OCI-LY3 (cell line): ENCODE measurements at regions not wholly inside any gene's neighbourhood (a gene's known extent, or its start where the extent isn't known, plus 50 kb on each side); places are given as distances from the start of the nearest gene placed in this dataset.
A peak's percentile ranks its signal among the peaks of the same experiment; 100 is the strongest.

ENCODE experiments used
- H2AFZ ChIP-seq: fragments of 200-600, 300-600 bp; shearing (Covaris generic); 2 replicates; pipeline ENCODE4 v1.6.0; 2014; ENCODE audit warnings: antibody characterized with exemption, low read depth, low read length
- H3K27ac ChIP-seq: fragments of 200-600, 300-600 bp; sonication (generic); 2 replicates; pipeline ENCODE4 v1.5.1; 2014; ENCODE audit warnings: mild to moderate bottlenecking, low read length, moderate library complexity, mixed read lengths
- H3K27me3 ChIP-seq: fragments of 200-600, 300-600 bp; sonication (generic); 2 replicates; pipeline ENCODE4 v1.6.1; 2014; ENCODE audit warnings: low read depth, low read length, mixed read lengths
- H3K36me3 ChIP-seq: fragments of 200-600, 300-600 bp; sonication (generic); replicated peaks from 2 replicates; pipeline ENCODE3; 2014; ENCODE audit warnings: low read depth, low read length, mixed read lengths
- H3K4me1 ChIP-seq: fragments of 300-600, 200-600 bp; sonication (generic); 2 replicates; pipeline ENCODE4 v1.6.1; 2014; ENCODE audit warnings: low read length, mixed read lengths
- H3K4me2 ChIP-seq: fragments of 200-600, 300-600 bp; sonication (generic); 2 replicates; pipeline ENCODE4 v1.6.1; 2014; ENCODE audit warnings: low read length, mixed read lengths
- H3K4me3 ChIP-seq: fragments of 300-600, 200-600 bp; sonication (generic); 2 replicates; pipeline ENCODE4 v1.5.1; 2014; ENCODE audit warnings: antibody characterized with exemption, mild to moderate bottlenecking, low read length, moderate library complexity
- H3K79me2 ChIP-seq: fragments of 300-600, 200-600 bp; shearing (Covaris generic); 2 replicates; pipeline ENCODE4 v1.6.1; 2014; ENCODE audit warnings: mild to moderate bottlenecking, low read length, mixed read lengths
- H3K9ac ChIP-seq: fragments of 300-600, 200-600 bp; shearing (Covaris generic); 2 replicates; pipeline ENCODE4 v1.6.0; 2014; ENCODE audit warnings: mild to moderate bottlenecking, low read length, moderate library complexity
- H3K9me3 ChIP-seq: fragments of 200-600, 300-600 bp; shearing (Covaris generic); 2 replicates; pipeline ENCODE4 v1.6.1; 2014; ENCODE audit warnings: low read length, mixed read lengths; ENCODE audit not compliant: insufficient read depth
- H4K20me1 ChIP-seq: fragments of 200-600, 300-600 bp; sonication (generic); 2 replicates; pipeline ENCODE4 v1.6.1; 2016; ENCODE audit warnings: low read length, mixed read lengths; ENCODE audit not compliant: insufficient read depth
- EZH2phosphoT487 ChIP-seq: fragments of 200-600 bp; shearing (Covaris generic); IDR thresholded peaks from 2 replicates; pipeline ENCODE4 v1.6.1; 2018; ENCODE audit warnings: antibody characterized with exemption, mixed run types, low read depth
- TF ChIP-seq, protein P1 (sequence below): fragments of 200-600, 300-600 bp; sonication (generic); IDR thresholded peaks from 2 replicates; pipeline ENCODE4 v1.5.1; 2014; ENCODE audit warnings: antibody characterized with exemption, low read length, low read depth

DNA sequence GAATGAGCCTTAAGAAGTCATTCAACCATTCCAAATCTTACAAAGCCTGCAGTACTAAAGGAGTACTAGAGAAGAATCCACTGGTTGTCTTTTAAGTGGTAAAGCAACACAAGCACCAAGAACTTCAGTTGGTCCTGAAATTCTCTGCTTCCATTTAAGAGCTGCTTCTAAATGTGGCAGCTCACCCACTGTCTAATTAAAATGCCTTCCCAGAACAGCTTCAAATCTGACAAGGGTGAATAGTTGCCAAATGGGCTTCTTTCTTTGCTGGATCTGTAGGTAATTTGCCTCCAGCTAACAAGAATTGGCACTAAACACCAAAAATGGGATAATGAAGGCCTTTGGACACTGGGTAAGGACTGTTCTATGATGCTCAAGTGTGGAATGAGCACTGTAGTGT, 72.2 kb upstream of the NAP1L1 start:
- no peaks in the 10 kb centered on the region for H4K20me1 ChIP-seq

DNA sequence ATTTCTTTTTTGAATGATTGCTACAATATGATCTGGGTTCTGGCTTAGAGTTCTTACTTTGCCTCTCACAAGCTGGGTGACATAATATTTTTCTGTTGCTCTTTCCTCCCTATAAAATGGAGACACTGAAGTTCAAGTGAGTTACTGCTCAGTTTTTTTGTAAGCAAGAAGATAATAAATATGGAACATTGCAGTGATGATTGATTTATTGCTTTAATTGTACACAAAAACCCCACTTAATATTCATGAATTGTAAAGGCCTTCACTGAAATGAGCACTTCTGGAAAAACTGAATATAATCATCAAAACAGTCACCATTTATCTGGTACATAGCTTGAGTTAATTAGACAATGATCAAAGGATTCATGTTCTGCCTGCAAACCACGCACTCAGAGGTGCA, 71.8 kb upstream of the NAP1L1 start:
- Histone ChIP-seq H3K4me1 (peaks cover 47% of the 10 kb centered on the region), H3K27ac (no peak overlapping the region), H3K9me3 (peaks cover 4% of the 10 kb centered on the region), H3K36me3 (no peaks in the 10 kb centered on the region), H4K20me1 (no peaks in the 10 kb centered on the region), H3K79me2 (no peaks in the 10 kb centered on the region), H2AFZ (no peak overlapping the region), H3K9ac (no peak overlapping the region), H3K27me3 (no peaks in the 10 kb centered on the region), H3K4me2 (no peak overlapping the region), H3K4me3 (no peak overlapping the region)
- TF ChIP-seq EZH2phosphoT487 = no peak
- TF ChIP-seq, protein P1, sequence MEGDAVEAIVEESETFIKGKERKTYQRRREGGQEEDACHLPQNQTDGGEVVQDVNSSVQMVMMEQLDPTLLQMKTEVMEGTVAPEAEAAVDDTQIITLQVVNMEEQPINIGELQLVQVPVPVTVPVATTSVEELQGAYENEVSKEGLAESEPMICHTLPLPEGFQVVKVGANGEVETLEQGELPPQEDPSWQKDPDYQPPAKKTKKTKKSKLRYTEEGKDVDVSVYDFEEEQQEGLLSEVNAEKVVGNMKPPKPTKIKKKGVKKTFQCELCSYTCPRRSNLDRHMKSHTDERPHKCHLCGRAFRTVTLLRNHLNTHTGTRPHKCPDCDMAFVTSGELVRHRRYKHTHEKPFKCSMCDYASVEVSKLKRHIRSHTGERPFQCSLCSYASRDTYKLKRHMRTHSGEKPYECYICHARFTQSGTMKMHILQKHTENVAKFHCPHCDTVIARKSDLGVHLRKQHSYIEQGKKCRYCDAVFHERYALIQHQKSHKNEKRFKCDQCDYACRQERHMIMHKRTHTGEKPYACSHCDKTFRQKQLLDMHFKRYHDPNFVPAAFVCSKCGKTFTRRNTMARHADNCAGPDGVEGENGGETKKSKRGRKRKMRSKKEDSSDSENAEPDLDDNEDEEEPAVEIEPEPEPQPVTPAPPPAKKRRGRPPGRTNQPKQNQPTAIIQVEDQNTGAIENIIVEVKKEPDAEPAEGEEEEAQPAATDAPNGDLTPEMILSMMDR = no peak

More for the DNA sequence above, 72.2 kb upstream of the NAP1L1 start:
- H3K27ac ChIP-seq = no peak overlapping the region
- H3K4me3 ChIP-seq = no peak overlapping the region
- H3K9ac ChIP-seq = no peak overlapping the region
- no peak overlapping the region for H3K4me2 ChIP-seq
- H3K4me1 ChIP-seq = peaks cover 43% of the 10 kb centered on the region
- TF ChIP-seq, protein P1 = no peak
- no peak for TF ChIP-seq EZH2phosphoT487
- no peaks in the 10 kb centered on the region for H3K36me3 ChIP-seq
- peaks cover 4% of the 10 kb centered on the region for H3K9me3 ChIP-seq
- no peak overlapping the region for H2AFZ ChIP-seq
- H3K27me3 ChIP-seq = no peaks in the 10 kb centered on the region
- H3K79me2 ChIP-seq = no peaks in the 10 kb centered on the region

DNA sequence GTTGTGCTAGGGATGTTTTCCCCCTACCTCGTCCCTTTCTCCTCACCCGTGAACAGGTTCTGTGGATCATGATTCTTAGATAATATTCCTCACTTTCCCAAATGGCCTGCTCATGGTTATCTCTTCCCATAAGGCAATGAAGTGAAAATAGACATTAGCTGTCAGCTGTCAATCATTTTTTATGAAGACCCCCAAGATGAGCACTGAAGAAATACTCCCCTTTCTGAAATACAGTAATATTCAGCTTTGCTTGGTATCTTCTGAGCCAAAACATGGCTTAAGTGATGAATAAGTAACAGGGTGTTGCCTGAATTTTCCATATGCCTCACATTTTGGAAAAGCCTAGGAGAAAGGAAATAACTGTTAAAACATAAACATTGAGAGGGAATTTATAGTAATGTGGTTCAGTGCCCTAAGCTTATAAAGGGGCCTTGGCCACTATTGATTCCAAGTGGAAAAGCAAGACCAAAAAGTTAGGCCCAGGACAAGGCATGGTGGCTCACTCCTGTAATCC, 70.7 kb upstream of the NAP1L1 start:
- TF ChIP-seq, protein P1 = no peak
- TF ChIP-seq EZH2phosphoT487 = no peak
- H3K36me3 ChIP-seq = no peaks in the 10 kb centered on the region
- no peaks in the 10 kb centered on the region for H3K27me3 ChIP-seq
- peaks cover 4% of the 10 kb centered on the region for H3K9me3 ChIP-seq
- H3K4me3 ChIP-seq = no peak overlapping the region
- no peak overlapping the region for H3K4me2 ChIP-seq
- H3K79me2 ChIP-seq = no peaks in the 10 kb centered on the region
- no peak overlapping the region for H2AFZ ChIP-seq
- no peak overlapping the region for H3K27ac ChIP-seq
- H3K4me1 ChIP-seq = peaks cover 41% of the 10 kb centered on the region
- no peak overlapping the region for H3K9ac ChIP-seq
- H4K20me1 ChIP-seq = no peaks in the 10 kb centered on the region

DNA sequence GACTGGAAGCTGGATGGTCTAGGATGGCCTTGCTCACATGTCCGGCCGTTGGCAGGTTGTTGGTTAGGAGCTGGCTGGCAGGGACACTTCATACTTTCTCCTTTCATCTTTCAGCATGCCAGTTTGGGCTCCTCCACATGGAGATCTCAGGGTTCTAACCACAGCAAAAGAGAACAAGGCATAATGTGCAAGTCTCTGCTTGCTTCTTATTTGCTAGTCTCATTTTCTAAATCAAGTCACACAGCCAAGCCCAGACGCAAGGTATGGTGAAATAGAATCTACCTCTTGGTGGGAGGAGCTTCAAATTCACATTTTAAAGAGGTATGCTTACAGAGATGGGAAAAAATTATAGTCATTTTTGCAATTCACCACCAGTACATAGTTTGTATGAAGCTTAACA, 69.1 kb upstream of the NAP1L1 start:
- Histone ChIP-seq H3K4me2 (peak overlapping the region; percentile 22; the same call in 1 of the 2 replicates), H3K9me3 (peaks cover 4% of the 10 kb centered on the region), H3K9ac (no peak overlapping the region), H4K20me1 (no peaks in the 10 kb centered on the region), H3K36me3 (no peaks in the 10 kb centered on the region), H2AFZ (no peak overlapping the region), H3K27me3 (no peaks in the 10 kb centered on the region), H3K79me2 (no peaks in the 10 kb centered on the region), H3K4me1 (peaks cover 27% of the 10 kb centered on the region), H3K4me3 (no peak overlapping the region), H3K27ac (peak overlapping the region; percentile 36; the same call in 1 of the 2 replicates)
- TF ChIP-seq, protein P1 = no peak
- no peak for TF ChIP-seq EZH2phosphoT487
